Suprapubic skin (tissue), 3 donors: ENCODE measurements at regions not wholly inside any gene's neighbourhood (a gene's known extent, or its start where the extent isn't known, plus 50 kb on each side); places are given as distances from the start of the nearest gene placed in this dataset.

Source experiments
- CTCF ChIP-seq, 2 donors: fragments of 200-600 bp in 1 of 2; fragments of 450-650 bp in 1 of 2; sonication (generic) in 1 of 2; IDR thresholded peaks; one replicate each; pipeline ENCODE4 v1.5.1; 2016 to 2019; ENCODE audit warnings: antibody characterized with exemption in 2 of 2, mild to moderate bottlenecking in 1 of 2, moderate library complexity in 1 of 2
- EP300 ChIP-seq: sonication (generic); formaldehyde crosslinking; IDR thresholded peaks from one replicate; pipeline ENCODE4 v1.6.1; 2017; ENCODE audit warnings: antibody characterized with exemption
- POLR2A ChIP-seq, 2 donors: fragments of 450-650 bp; IDR thresholded peaks; one replicate each; pipeline ENCODE4 v1.6.1; 2017; ENCODE audit warnings: antibody characterized with exemption in 2 of 2, mild to moderate bottlenecking in 2 of 2, moderate library complexity in 2 of 2

- TF ChIP-seq CTCF (IDR thresholded peaks at IDR 0.05), result no peak
- TF ChIP-seq EP300, result no peak
- TF ChIP-seq POLR2A (IDR thresholded peaks at IDR 0.05), result no peak
Measured at GRCh38 chr13:109384491-109385241, 401.7 kb downstream of the IRS2 start.
